SK-MEL-5 (cell line): ENCODE measurements at regions not wholly inside any gene's neighbourhood (a gene's known extent, or its start where the extent isn't known, plus 50 kb on each side); places are given as distances from the start of the nearest gene placed in this dataset.

Experiments
- DNase-seq: peaks from one replicate; pipeline ENCODE4 v3.0.0-alpha.2; 2016; ENCODE audit warnings: low read depth, low spot score
- in situ Hi-C: cut with HindIII; loops from 2 replicates; pipeline ENCODE4 v1.10.0; 2016; ENCODE audit warnings: low sequenced_read_pairs, high pct_unique_total_duplicates, low pct_unique_long_range_greater_than_20kb

DNA sequence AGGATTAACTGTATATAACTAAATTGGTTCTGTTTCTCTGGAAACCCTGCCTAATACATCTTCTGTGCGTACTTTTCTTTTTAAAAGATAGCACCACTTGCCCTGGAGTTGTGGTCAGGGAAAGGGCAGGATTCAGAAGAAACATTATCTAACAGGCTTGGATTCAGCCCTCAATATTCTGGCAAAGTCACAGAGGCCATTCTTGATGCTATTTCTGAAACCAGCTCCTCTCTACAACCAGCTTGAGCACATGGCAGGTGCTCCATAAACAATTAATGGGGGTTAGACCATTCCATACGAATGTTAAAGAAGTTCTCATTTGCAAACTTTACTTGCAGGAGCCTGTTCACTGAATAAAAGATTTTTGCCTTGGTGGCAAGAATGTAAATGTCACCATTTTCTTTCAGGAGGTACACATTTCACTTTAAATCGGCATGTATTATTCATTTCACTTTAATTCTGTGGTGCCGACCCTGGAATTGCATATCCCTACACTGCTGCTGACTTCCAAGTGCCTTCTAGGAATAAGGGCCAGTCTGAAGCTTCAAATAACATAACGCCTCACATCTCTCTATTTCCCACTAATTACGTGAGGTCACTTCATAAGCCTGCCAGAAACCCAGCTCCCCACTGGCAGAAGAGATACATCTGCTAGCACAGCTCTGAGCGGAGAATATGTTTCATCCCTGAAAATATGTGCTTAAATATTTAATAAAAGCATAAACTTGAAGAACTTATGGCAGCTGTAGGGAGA, 248.7 kb downstream of the ADGRG6 start:
- in situ Hi-C loops = no loop called here

DNA sequence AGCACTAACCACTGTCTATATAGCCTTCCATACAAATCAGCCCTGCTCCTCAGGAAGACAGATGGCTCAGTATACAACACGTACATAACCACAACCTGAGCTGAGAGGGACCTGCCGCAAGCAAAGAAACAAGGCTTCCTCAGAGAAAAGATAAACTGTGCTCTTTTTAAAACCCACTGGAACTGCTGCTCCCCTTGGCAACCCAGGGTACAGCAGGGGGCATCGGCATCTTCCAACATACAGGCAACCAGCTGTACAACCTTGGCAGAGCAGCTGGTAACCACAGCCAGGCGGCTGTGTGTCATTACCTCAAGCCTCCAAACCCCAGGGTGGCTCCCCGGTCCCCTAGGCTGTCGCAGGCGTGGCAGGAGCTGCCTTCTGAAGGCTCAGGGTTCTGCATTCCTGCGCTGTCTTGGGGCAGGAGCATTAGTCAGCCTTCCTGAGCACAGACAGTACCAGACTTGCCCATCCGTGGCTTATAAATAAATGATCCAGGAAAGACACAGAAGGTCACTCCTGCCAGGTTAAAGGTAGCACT, 249.5 kb downstream of the ADGRG6 start:
- in situ Hi-C loops = no loop called here
- DNase-seq = peak; percentile 1

More for the DNA sequence above, 248.7 kb downstream of the ADGRG6 start:
- DNase-seq = no peak

DNA sequence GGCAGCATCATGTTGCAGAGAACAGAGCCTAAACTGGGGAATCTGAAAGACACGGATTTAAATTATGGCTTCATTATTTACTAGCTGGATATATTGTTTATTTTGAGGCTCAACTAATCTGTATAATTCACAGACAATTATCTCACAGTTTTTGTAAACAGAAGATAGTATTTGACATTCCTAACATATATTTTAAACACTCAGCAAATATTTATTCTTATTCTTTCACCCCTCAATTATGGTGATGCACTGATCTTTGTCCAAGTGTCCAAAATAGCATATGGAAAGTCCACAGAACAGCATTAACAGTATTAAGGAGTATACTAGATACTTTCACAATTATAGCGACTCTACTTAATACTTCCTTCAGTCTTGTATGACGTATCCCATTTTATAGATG, 257.0 kb downstream of the ADGRG6 start:
- DNase-seq = no peak
- in situ Hi-C loops = no loop called here

DNA sequence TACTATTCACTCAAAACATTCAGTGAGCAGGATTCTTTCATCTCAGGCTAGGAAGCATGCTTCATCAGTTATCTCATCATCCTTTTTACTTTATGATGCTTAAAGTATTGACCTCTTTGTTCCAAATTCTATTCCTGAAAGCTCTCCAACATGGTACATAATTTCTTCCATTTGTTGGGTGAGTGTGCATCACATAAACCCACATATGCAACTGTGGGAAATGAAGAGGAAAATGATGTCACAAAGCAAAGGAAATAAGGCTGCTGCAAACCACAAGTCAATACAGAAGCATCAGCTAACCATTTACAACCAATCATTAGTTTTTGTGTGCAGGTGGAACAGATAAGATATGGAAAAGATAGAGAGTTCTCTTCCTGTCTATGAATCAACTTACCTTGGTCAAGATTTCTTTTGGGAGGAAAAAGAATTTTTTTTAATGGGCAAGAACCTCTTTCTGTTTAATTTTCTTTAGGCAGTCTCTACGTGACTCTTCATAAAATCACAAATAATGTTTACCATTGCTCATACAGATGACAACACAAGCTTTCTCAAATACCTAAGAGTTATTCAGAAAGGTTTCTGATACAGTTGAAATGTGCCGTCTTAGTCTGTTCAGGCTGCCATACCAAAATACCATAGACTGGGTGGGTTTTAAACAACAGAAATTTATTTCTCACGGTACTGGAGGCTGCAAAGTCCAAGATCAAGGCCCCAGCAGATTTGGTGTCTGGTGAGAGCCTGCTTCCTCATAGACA, 259.9 kb downstream of the ADGRG6 start:
- in situ Hi-C loops = no loop called here
- no peak for DNase-seq

- in situ Hi-C loops = no loop called here
- no peak for DNase-seq
Observed at GRCh38 chr6:142562865-142563264, 261.1 kb downstream of the ADGRG6 start.

DNA sequence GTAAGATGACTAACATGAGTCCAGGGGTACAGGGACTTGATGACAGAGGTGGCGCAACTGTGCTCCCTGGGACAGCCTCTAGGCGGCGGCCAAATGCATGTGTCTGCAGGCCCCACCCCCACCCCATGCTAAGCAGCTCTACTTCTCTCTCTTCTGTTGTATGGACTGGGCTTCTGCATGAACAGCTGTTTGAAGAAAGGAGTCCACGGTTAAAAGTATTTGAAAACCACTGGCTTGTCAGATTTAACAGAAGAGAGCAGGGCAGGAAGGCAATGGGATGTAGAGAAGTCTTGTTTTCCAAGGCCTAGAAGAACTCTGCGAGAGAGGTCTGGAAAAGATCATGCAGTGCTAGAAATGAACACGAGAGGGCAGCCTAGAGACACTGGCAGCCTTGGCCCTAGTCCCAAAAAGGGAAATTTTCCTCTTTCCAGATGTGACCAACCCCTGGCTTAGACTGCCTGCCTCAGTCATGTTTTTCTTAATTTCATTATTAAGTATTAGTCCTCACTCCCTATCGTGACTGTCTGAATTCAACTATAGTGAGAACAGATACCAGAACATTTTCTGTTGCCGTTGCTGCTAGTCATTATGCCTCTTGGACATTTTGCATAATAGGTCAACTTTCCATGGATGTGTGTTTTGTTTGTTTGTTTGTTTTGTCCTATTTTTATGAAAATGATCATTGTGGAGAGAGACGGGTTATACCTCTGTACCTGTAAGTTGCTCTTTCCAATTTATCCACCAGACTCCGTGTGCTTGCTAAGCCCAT, 265.0 kb downstream of the ADGRG6 start:
- DNase-seq = peak; percentile 80
- in situ Hi-C loops = no loop called here

GRCh38 chr6:142567461-142567860, 265.7 kb downstream of the ADGRG6 start:
- DNase-seq = no peak
- in situ Hi-C loops = no loop called here

- in situ Hi-C loops = no loop called here
- DNase-seq = no peak
Observed at GRCh38 chr6:142568857-142569597, 267.2 kb downstream of the ADGRG6 start.

DNA sequence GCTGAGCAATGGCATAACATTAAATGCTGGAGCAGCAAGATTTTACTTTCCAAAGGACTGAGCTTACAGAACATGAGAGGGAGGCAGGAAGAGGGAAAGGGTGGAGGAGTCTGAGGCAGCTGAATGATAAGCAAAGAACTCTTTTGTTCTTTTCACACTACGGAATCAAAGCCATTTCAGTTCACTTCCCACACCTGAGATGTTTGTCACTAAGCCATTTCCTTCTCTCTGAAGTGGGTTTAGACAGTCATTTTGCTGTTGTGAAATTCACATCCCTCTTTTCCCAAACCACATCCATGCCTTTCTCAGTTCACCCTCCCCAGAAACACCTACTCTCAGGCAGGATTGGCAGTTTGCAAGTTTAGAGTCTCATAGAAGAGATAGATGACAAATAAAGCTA, 267.9 kb downstream of the ADGRG6 start:
- in situ Hi-C loops = no loop called here
- no peak for DNase-seq

GRCh38 chr6:142570221-142570671, 268.4 kb downstream of the ADGRG6 start:
- in situ Hi-C loops = no loop called here
- DNase-seq = no peak

DNA sequence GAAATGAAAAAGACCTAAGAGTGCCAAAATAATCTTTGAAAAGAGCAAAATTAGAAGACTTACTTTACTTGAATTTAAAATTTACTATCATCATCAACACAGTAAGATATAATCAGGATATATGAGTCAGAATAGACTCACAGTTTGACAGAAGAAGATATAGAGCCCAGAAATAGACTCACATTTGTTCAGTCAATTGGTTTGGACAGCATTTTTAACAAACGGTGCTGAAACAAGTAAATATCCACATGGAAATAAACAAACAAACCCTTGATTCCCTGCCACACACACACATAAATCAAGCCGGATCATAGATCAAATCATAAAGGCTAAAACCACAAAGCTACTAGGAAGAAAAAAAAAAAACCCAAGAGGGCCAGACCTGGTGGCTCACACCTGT, 291.1 kb downstream of the ADGRG6 start:
- in situ Hi-C loops = no loop called here
- no peak for DNase-seq

DNA sequence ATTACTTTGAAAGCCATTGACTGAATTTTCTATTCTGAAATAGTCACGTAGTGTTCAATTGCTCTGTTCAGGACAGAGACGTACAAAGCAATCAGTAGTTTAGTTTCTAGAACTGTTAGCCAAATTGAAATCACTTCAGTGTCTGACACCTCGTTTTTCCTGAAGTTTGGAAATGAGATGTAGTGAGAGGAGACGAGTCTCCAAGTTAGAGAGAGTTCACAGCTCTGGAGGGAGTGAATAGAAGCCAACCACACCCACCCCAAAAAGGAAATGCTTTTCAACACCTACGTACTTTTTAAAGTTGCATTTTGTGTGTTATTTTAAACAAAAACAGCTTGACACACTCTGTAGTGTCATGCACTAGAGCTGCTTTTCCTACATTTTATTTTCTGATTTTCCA, 296.0 kb downstream of the ADGRG6 start:
- in situ Hi-C loops = no loop called here
- no peak for DNase-seq

DNA sequence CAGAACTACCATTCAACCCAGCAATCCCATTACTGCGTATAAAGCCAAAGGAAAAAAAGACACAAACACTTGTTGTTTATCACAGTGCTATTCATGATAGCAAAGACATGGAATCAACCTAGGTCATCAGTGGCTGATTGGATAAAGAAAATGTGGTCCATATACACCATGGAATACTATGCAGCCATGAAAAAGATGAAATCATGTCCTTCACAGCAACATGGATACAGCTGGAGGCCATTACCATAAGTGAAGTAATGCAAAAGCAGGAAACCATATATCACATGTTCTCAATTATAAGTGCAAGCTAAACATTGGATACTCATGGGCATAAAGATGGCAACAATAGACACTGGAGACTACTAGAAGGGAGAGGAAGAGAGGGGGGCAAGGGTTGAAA, 299.6 kb downstream of the ADGRG6 start:
- in situ Hi-C loops = no loop called here

DNA sequence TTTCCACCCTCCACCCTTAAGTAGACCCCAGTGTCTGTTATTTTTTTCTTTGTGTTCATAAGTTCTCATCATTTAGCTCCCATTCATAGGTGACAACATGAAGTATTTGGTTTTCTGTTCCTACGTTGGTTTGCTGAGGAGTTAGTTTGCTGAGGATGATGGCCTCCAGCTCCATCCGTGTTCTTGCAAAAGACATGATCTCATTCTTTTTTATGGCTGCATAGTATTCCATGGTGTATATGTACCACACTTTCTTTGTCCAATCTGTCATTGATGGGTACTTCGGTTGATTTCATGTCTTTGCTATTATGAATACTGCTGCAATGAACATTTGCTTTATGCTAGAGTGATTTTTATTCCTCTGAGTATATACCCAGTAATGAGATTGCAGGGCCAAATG, 301.2 kb downstream of the ADGRG6 start:
- in situ Hi-C loops = no loop called here
- DNase-seq = no peak

More for the DNA sequence above, 299.6 kb downstream of the ADGRG6 start:
- DNase-seq = no peak

DNA sequence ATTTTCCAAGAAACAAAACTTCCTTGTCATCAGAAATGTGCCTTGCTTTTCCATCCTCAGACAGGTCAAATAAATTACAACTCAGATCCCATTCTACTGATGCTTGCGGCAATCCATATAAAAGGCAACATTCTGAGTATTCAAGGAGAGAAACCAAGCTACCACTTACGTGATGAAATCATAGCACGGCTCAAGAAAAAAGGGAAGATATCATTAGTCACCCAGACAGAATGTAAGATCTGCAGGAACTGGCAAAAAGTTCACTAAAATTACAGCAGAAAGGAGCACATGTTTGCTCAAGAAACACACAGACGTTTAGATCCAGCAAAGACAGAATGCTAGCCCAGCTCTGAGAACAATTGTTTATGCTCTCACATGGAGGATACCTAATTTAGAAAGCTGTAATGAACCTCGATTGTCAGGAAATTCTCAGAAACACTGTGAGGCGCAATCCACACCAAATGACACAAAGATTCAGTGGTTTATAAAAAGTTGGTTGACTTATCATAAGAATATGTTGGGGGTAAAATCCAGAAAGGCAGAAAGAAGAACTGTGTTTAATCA, 304.2 kb downstream of the ADGRG6 start:
- in situ Hi-C loops = no loop called here

DNA sequence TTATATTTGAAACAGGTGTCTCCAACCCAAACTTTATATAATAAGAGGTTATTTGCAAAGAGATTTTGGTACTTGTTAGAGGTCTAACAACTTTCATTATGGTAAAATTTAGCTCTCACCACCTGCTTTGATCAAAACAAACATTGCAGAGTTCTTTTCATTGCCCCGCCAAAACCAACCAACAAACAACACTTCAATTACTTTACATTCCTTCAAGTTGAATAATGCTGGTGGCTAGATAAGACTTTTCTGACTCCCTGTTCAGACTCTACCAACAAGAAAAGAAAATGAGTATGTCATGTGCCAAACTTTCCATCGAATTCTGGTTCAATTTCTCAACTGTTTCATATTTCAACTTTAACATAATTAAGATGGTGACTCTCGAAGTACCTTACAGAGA, 311.1 kb downstream of the ADGRG6 start:
- no peak for DNase-seq
- in situ Hi-C loops = no loop called here

More for the DNA sequence above, 304.2 kb downstream of the ADGRG6 start:
- no peak for DNase-seq

GRCh38 chr6:142613981-142614380, 312.2 kb downstream of the ADGRG6 start:
- DNase-seq = peak; percentile 45
- in situ Hi-C loops = no loop called here
